B cell (primary cell): ENCODE measurements at regions not wholly inside any gene's neighbourhood (a gene's known extent, or its start where the extent isn't known, plus 50 kb on each side); places are given as distances from the start of the nearest gene placed in this dataset.

Experiments
- ATAC-seq: fragments of 200-7000 bp; cut with Tn5 transposase; one replicate; pipeline ENCODE4 v1.10.0; 2021; ENCODE audit warnings: low read depth, mild to moderate bottlenecking, moderate number of reproducible peaks, moderate library complexity
- CTCF ChIA-PET: fragments of 350-600 bp; sonication (Branson Sonifier 250); formaldehyde crosslinking; loops from one replicate; lab custom pipeline; 2021; ENCODE audit warnings: antibody characterized with exemption, inconsistent platforms; lab: Charles Lee
- POLR2A ChIA-PET: fragments of 350-600 bp; sonication (Branson Sonifier 250); formaldehyde crosslinking; loops from one replicate; lab custom pipeline; 2021; ENCODE audit warnings: antibody characterized with exemption; lab: Charles Lee
- DNase-seq: peaks from one replicate; pipeline ENCODE4 v3.0.0; 2013
- H2AFZ ChIP-seq: 2 replicates; pipeline ENCODE4 v1.6.1; 2012; ENCODE audit warnings: mild to moderate bottlenecking, low read depth, low read length; ENCODE audit not compliant: insufficient read depth, poor library complexity, severe bottlenecking
- H3K27ac ChIP-seq, 2 donors: 1 replicate in 1 of 2; 2 replicates in 1 of 2; pipeline ENCODE4 v1.5.1; 2012 to 2013; ENCODE audit warnings: low read length in 2 of 2, mild to moderate bottlenecking in 2 of 2, moderate library complexity in 1 of 2
- H3K27me3 ChIP-seq, 4 experiments: fragments of 200-600 bp in 1 of 4; sonication (generic) in 1 of 4; replicated peaks in 1 of 4; 1 replicate in 2 of 4; 2 replicates in 2 of 4; pipeline versions ENCODE4 v1.6.1 to v1.7.0; 2013 to 2016; ENCODE audit warnings: low read length in 3 of 4, mild to moderate bottlenecking in 2 of 4, mixed read lengths in 1 of 4, moderate library complexity in 1 of 4; ENCODE audit not compliant: insufficient read depth in 4 of 4, control insufficient read depth in 3 of 4; ENCODE audit errors: control extremely low read depth in 1 of 4
- H3K36me3 ChIP-seq, 2 experiments: replicated peaks in 1 of 2; 1 replicate in 1 of 2; 2 replicates in 1 of 2; pipeline versions ENCODE4 v1.6.1 to v1.7.1; 2013; ENCODE audit warnings: low read length in 1 of 2; ENCODE audit not compliant: insufficient read depth in 2 of 2, control insufficient read depth in 1 of 2; ENCODE audit errors: control extremely low read depth in 1 of 2, extremely low read depth in 1 of 2
- H3K4me1 ChIP-seq, 2 donors: fragments of 200-600 bp in 1 of 2; sonication (generic) in 1 of 2; 1 replicate in 1 of 2; 2 replicates in 1 of 2; pipeline versions ENCODE4 v1.5.1 to v1.6.1; 2013 to 2017; ENCODE audit warnings: low read length in 2 of 2; ENCODE audit not compliant: control insufficient read depth in 2 of 2, insufficient read depth in 2 of 2
- H3K4me2 ChIP-seq: replicated peaks from 2 replicates; pipeline ENCODE3; 2012; ENCODE audit warnings: mild to moderate bottlenecking, low read depth, low read length; ENCODE audit not compliant: poor library complexity, severe bottlenecking
- H3K4me3 ChIP-seq, 5 experiments: fragments of 200-600 bp in 1 of 5; sonication (generic) in 1 of 5; 1 replicate in 3 of 5; 2 replicates in 2 of 5; pipeline versions ENCODE4 v1.5.1 to v1.7.0; 2011 to 2016; ENCODE audit warnings: low read length in 4 of 5, mild to moderate bottlenecking in 4 of 5, low read depth in 2 of 5, control low read depth in 1 of 5, moderate library complexity in 1 of 5; ENCODE audit not compliant: insufficient read depth in 1 of 5; ENCODE audit errors: control extremely low read depth in 1 of 5, extremely low read depth in 1 of 5
- H3K79me2 ChIP-seq: fragments of 200-600 bp; sonication (generic); one replicate; pipeline ENCODE4 v1.6.0; 2016; ENCODE audit warnings: low read length; ENCODE audit not compliant: control insufficient read depth, insufficient read depth
- H3K9ac ChIP-seq: fragments of 200-600 bp; sonication (generic); 2 replicates; pipeline ENCODE4 v1.6.1; 2017; ENCODE audit warnings: mild to moderate bottlenecking, low read length, moderate library complexity
- H3K9me3 ChIP-seq, 3 donors: one replicate each; pipeline versions ENCODE4 v1.6.1 to v1.7.1; 2013; ENCODE audit warnings: low read length in 2 of 3; ENCODE audit not compliant: control insufficient read depth in 2 of 3, insufficient read depth in 1 of 3; ENCODE audit errors: control extremely low read depth in 1 of 3
- H4K20me1 ChIP-seq: 2 replicates; pipeline ENCODE4 v1.6.0; 2012; ENCODE audit warnings: mild to moderate bottlenecking, low read length; ENCODE audit not compliant: insufficient read depth, control insufficient read depth, poor library complexity, severe bottlenecking
- H3K27ac Mint-ChIP-seq: one replicate; pipeline ENCODE4 v1.8.0; 2021; ENCODE audit warnings: mixed read lengths
- H3K27me3 Mint-ChIP-seq: one replicate; pipeline ENCODE4 v1.8.0; 2021; ENCODE audit warnings: mixed read lengths
- H3K4me1 Mint-ChIP-seq: one replicate; pipeline ENCODE4 v1.8.0; 2021; ENCODE audit warnings: mixed read lengths
- H3K4me3 Mint-ChIP-seq: one replicate; pipeline ENCODE4 v1.8.0; 2021; ENCODE audit warnings: mixed read lengths
- H3K9me3 Mint-ChIP-seq: one replicate; pipeline ENCODE4 v1.8.0; 2022; ENCODE audit warnings: mixed read lengths; ENCODE audit not compliant: insufficient read depth
- EZH2 ChIP-seq: IDR thresholded peaks from 2 replicates; pipeline ENCODE4 v1.6.1; 2012; ENCODE audit warnings: borderline replicate concordance, low read depth, mild to moderate bottlenecking, moderate library complexity, low read length; ENCODE audit not compliant: insufficient read depth, poor library complexity, severe bottlenecking
- WGBS: methylation state at CpG from one replicate; pipeline ENCODE4 v1.1.5; 2013; ENCODE audit warnings: missing lambda C conversion rate; ENCODE audit not compliant: insufficient coverage; 5-methylcytosine and 5-hydroxymethylcytosine counted together
- intact Hi-C: fragments of 100-400 bp; cut with micrococcal nuclease; formaldehyde crosslinking; loops from one replicate; pipeline ENCODE4 v1.10.0; 2022
- TF ChIP-seq, protein P1 (sequence below): fragments of 200-600 bp; IDR thresholded peaks from one replicate; pipeline ENCODE4 v1.8.0; 2022; ENCODE audit warnings: antibody characterized with exemption, mild to moderate bottlenecking

DNA sequence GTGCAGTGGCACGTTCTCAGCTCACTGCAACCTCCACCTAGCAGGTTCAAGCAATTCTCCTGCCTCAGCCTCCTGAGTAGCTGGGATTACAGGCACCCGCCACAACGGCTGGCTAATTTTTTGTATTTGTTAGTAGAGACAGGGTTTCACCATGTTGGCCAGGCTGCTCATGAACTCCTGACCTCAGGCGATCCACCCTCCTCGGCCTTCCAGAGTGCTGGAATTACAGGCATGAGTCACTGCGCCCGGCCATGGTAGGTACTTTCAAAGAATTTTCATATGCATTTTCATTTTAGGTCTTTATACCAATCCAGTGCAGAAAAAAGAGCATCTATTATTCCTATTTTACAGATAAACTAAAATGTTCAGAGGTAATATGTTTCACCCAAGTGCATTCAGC lies 411.3 kb upstream of the USP15 start:
- no peak overlapping the region for H3K27ac Mint-ChIP-seq
- Histone ChIP-seq H3K4me3 (no peak overlapping the region), H3K4me2 (no peak overlapping the region), H3K4me1 (no peaks in the 10 kb centered on the region), H2AFZ (no peak overlapping the region), H3K36me3 (no peaks in the 10 kb centered on the region), H4K20me1 (no peaks in the 10 kb centered on the region), H3K79me2 (no peaks in the 10 kb centered on the region), H3K9me3 (no peaks in the 10 kb centered on the region), H3K27ac (no peak overlapping the region), H3K27me3 (no peaks in the 10 kb centered on the region), H3K9ac (no peak overlapping the region)
- H3K4me1 Mint-ChIP-seq, result no peaks in the 10 kb centered on the region
- H3K27me3 Mint-ChIP-seq, result no peaks in the 10 kb centered on the region
- ChIA-PET POLR2A (no interaction called here), CTCF (no interaction called here)
- no peaks in the 10 kb centered on the region for H3K9me3 Mint-ChIP-seq
- DNase-seq (no peak), ATAC-seq (no peak)
- intact Hi-C loops, result no loop called here
- WGBS, result 96% methylated on average over 4 of the region's 7 CpGs
- H3K4me3 Mint-ChIP-seq, result no peak overlapping the region
- TF ChIP-seq EZH2, result no peak
- TF ChIP-seq, protein P1, sequence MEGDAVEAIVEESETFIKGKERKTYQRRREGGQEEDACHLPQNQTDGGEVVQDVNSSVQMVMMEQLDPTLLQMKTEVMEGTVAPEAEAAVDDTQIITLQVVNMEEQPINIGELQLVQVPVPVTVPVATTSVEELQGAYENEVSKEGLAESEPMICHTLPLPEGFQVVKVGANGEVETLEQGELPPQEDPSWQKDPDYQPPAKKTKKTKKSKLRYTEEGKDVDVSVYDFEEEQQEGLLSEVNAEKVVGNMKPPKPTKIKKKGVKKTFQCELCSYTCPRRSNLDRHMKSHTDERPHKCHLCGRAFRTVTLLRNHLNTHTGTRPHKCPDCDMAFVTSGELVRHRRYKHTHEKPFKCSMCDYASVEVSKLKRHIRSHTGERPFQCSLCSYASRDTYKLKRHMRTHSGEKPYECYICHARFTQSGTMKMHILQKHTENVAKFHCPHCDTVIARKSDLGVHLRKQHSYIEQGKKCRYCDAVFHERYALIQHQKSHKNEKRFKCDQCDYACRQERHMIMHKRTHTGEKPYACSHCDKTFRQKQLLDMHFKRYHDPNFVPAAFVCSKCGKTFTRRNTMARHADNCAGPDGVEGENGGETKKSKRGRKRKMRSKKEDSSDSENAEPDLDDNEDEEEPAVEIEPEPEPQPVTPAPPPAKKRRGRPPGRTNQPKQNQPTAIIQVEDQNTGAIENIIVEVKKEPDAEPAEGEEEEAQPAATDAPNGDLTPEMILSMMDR, result no peak

DNA sequence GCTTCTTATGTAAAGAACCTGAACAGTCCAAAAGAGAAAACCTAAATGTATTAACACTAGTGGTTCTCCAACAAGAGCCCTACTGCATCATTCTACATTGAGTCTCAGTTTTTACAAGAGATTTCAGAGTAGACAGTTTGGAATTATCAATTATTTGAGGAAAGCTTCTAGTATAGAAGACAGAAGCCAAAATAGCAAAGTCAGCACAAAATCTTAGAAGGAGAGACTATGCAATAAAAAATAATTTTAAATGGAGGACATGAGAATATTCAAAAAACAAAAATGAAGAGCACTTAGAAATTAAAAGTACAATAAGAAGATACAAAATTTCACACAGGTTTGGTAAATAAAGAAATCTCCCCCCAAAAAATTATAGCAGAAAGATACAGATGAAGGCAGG lies 406.3 kb upstream of the USP15 start:
- Histone ChIP-seq H3K79me2 (no peaks in the 10 kb centered on the region), H3K4me3 (no peak overlapping the region), H3K27me3 (no peaks in the 10 kb centered on the region), H3K9me3 (peaks cover 0 to 3% (median 0%) of the 10 kb centered on the region in 3 donors), H4K20me1 (no peaks in the 10 kb centered on the region), H3K4me2 (no peak overlapping the region), H3K9ac (no peak overlapping the region), H3K4me1 (no peaks in the 10 kb centered on the region), H3K36me3 (no peaks in the 10 kb centered on the region), H3K27ac (no peak overlapping the region), H2AFZ (no peak overlapping the region)
- CTCF ChIA-PET, result no interaction called here
- Mint-ChIP-seq H3K27me3 (no peaks in the 10 kb centered on the region), H3K4me3 (no peak overlapping the region), H3K4me1 (no peaks in the 10 kb centered on the region), H3K27ac (no peak overlapping the region), H3K9me3 (peaks cover 2% of the 10 kb centered on the region)
- POLR2A ChIA-PET, result no interaction called here
- no peak for DNase-seq
- TF ChIP-seq EZH2, result no peak
- TF ChIP-seq, protein P1, result no peak
- intact Hi-C loops, result no loop called here
- ATAC-seq, result no peak
